Vagina (tissue), 2 donors: ENCODE measurements at regions not wholly inside any gene's neighbourhood (a gene's known extent, or its start where the extent isn't known, plus 50 kb on each side); places are given as distances from the start of the nearest gene placed in this dataset.

ENCODE experiments used
- POLR2AphosphoS5 ChIP-seq, 2 donors: sonication (generic); formaldehyde crosslinking; IDR thresholded peaks; one replicate each; pipeline ENCODE4 v1.9.0; 2017; ENCODE audit warnings: antibody characterized with exemption in 2 of 2, mild to moderate bottlenecking in 2 of 2, low read depth in 1 of 2; ENCODE audit not compliant: insufficient read depth in 1 of 2
- TF ChIP-seq, protein P1 (sequence below), 3 experiments: fragments of 450-650 bp in 2 of 3; fragments of 200-600 bp in 1 of 3; sonication (generic) in 1 of 3; IDR thresholded peaks; one replicate each; pipeline ENCODE4 v1.5.1; 2017 to 2019; ENCODE audit warnings: antibody characterized with exemption in 3 of 3, mild to moderate bottlenecking in 2 of 3, moderate library complexity in 2 of 3

- TF ChIP-seq, protein P1, sequence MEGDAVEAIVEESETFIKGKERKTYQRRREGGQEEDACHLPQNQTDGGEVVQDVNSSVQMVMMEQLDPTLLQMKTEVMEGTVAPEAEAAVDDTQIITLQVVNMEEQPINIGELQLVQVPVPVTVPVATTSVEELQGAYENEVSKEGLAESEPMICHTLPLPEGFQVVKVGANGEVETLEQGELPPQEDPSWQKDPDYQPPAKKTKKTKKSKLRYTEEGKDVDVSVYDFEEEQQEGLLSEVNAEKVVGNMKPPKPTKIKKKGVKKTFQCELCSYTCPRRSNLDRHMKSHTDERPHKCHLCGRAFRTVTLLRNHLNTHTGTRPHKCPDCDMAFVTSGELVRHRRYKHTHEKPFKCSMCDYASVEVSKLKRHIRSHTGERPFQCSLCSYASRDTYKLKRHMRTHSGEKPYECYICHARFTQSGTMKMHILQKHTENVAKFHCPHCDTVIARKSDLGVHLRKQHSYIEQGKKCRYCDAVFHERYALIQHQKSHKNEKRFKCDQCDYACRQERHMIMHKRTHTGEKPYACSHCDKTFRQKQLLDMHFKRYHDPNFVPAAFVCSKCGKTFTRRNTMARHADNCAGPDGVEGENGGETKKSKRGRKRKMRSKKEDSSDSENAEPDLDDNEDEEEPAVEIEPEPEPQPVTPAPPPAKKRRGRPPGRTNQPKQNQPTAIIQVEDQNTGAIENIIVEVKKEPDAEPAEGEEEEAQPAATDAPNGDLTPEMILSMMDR (IDR thresholded peaks at IDR 0.05): no peak
- TF ChIP-seq POLR2AphosphoS5 (IDR thresholded peaks at IDR 0.05; ENCODE audit: insufficient read depth in 1 of 2, low read depth in 1 of 2): no peak
Measured at GRCh38 chr13:65268009-65268408, 1962.1 kb downstream of the PCDH9 start.
